OCI-LY1 (cell line): ENCODE measurements at regions not wholly inside any gene's neighbourhood (a gene's known extent, or its start where the extent isn't known, plus 50 kb on each side); places are given as distances from the start of the nearest gene placed in this dataset.

Source experiments
- H2AFZ ChIP-seq: fragments of 200-600 bp; sonication (generic), shearing (Covaris generic); 2 replicates; pipeline ENCODE4 v1.6.0; 2014; ENCODE audit warnings: antibody characterized with exemption, mild to moderate bottlenecking, low read length
- H3F3A ChIP-seq: fragments of 200-600 bp; sonication (generic), shearing (Covaris generic); 2 replicates; pipeline ENCODE4 v1.6.0; 2014; ENCODE audit warnings: mild to moderate bottlenecking, antibody characterized with exemption, low read length, moderate library complexity; ENCODE audit not compliant: insufficient read depth
- H3K27ac ChIP-seq: fragments of 200-600 bp; sonication (generic); 2 replicates; pipeline ENCODE4 v1.5.1; 2014; ENCODE audit warnings: low read length, mixed run types, mild to moderate bottlenecking, low read depth; ENCODE audit not compliant: poor library complexity, severe bottlenecking
- H3K27me3 ChIP-seq: fragments of 200-600 bp; sonication (generic); 2 replicates; pipeline ENCODE4 v1.6.0; 2014; ENCODE audit warnings: antibody characterized with exemption, mild to moderate bottlenecking, low read length, moderate library complexity; ENCODE audit not compliant: insufficient read depth
- H3K36me3 ChIP-seq: fragments of 200-600 bp; sonication (generic); 2 replicates; pipeline ENCODE4 v1.6.1; 2014; ENCODE audit warnings: mild to moderate bottlenecking, antibody characterized with exemption, low read length, moderate library complexity, mixed read lengths; ENCODE audit not compliant: insufficient read depth
- H3K4me1 ChIP-seq: fragments of 200-600 bp; sonication (generic); 2 replicates; pipeline ENCODE4 v1.5.1; 2014; ENCODE audit warnings: mild to moderate bottlenecking, low read length, moderate library complexity; ENCODE audit not compliant: insufficient read depth, severe bottlenecking
- H3K4me2 ChIP-seq: fragments of 200-600 bp; sonication (generic), shearing (Covaris generic); 2 replicates; pipeline ENCODE4 v1.6.1; 2014; ENCODE audit warnings: low read length
- H3K4me3 ChIP-seq: fragments of 200-600 bp; sonication (generic); 2 replicates; pipeline ENCODE4 v1.5.1; 2014; ENCODE audit warnings: low read length, low read depth, mild to moderate bottlenecking, mixed read lengths; ENCODE audit not compliant: poor library complexity, severe bottlenecking
- H3K79me2 ChIP-seq: fragments of 200-600 bp; shearing (Covaris generic); 2 replicates; pipeline ENCODE4 v1.6.1; 2016; ENCODE audit warnings: mixed run types, low read length, mixed read lengths; ENCODE audit not compliant: insufficient read depth
- H3K9ac ChIP-seq: fragments of 200-600 bp; sonication (generic), shearing (Covaris generic); 2 replicates; pipeline ENCODE4 v1.6.1; 2014; ENCODE audit warnings: mild to moderate bottlenecking, low read length, mixed read lengths
- H3K9me2 ChIP-seq: fragments of 200-600 bp; sonication (generic), shearing (Covaris generic); 2 replicates; pipeline ENCODE4 v1.6.1; 2014; ENCODE audit warnings: low read depth, mild to moderate bottlenecking, low read length, mixed read lengths
- H3K9me3 ChIP-seq: fragments of 200-600 bp; shearing (Covaris generic); 2 replicates; pipeline ENCODE4 v1.6.1; 2014; ENCODE audit warnings: low read length, mixed read lengths
- H4K20me1 ChIP-seq: fragments of 200-600 bp; sonication (generic), shearing (Covaris generic); 2 replicates; pipeline ENCODE4 v1.6.0; 2016; ENCODE audit warnings: mild to moderate bottlenecking, low read length; ENCODE audit not compliant: insufficient read depth
- CTCF ChIP-seq: fragments of 200-600 bp; sonication (generic), shearing (Covaris generic); IDR thresholded peaks from 2 replicates; pipeline ENCODE4 v1.5.1; 2017; ENCODE audit warnings: mild to moderate bottlenecking, antibody characterized with exemption, low read length, moderate library complexity, mixed read lengths
- EZH2 ChIP-seq: fragments of 200-600 bp; sonication (generic), shearing (Covaris generic); IDR thresholded peaks from 2 replicates; pipeline ENCODE4 v1.8.0; 2017; ENCODE audit warnings: borderline replicate concordance, mixed run types, mild to moderate bottlenecking, antibody characterized with exemption, low read length, moderate library complexity, mixed read lengths

- H3K79me2 ChIP-seq, result no peaks in the 10 kb centered on the region
- H2AFZ ChIP-seq, result no peak overlapping the region
- no peak overlapping the region for H3K4me2 ChIP-seq
- H3K36me3 ChIP-seq, result no peaks in the 10 kb centered on the region
- no peaks in the 10 kb centered on the region for H3K4me1 ChIP-seq
- H4K20me1 ChIP-seq, result no peaks in the 10 kb centered on the region
- TF ChIP-seq EZH2 (no peak), CTCF (no peak)
- no peaks in the 10 kb centered on the region for H3K9me2 ChIP-seq
- H3K9me3 ChIP-seq, result no peaks in the 10 kb centered on the region
- no peaks in the 10 kb centered on the region for H3K27me3 ChIP-seq
- no peak overlapping the region for H3K4me3 ChIP-seq
- H3K27ac ChIP-seq, result no peak overlapping the region
- no peak overlapping the region for H3K9ac ChIP-seq
- no peaks in the 10 kb centered on the region for H3F3A ChIP-seq
Observed at GRCh38 chr20:11001764-11002540, 328.2 kb upstream of the JAG1 start.

DNA sequence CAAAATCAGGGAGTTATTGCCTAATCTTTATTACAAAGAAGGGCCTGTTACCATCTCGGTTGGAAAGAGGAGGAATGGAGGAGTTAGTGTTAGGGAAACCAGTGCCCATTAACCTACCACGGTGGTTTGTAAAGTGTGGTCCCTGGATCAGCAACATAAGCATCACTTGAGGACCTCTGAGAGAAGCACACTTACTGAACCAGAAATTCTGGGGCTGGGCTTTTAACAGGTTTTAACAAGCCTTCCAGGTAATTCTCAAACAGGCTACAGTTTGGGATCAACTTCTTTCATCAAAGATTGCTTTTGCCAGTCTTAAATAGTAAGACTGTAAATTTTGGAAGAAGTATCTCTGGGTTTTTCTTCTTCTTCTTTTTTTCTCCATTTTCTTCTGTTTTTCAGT lies 329.5 kb upstream of the JAG1 start:
- no peak overlapping the region for H2AFZ ChIP-seq
- no peaks in the 10 kb centered on the region for H3K79me2 ChIP-seq
- no peaks in the 10 kb centered on the region for H3K36me3 ChIP-seq
- no peak overlapping the region for H3K4me3 ChIP-seq
- TF ChIP-seq CTCF (no peak), EZH2 (no peak)
- H3K27me3 ChIP-seq, result no peaks in the 10 kb centered on the region
- H3K27ac ChIP-seq, result no peak overlapping the region
- no peak overlapping the region for H3K4me2 ChIP-seq
- H3K9me3 ChIP-seq, result no peaks in the 10 kb centered on the region
- no peaks in the 10 kb centered on the region for H3K9me2 ChIP-seq
- H3K4me1 ChIP-seq, result no peaks in the 10 kb centered on the region
- no peaks in the 10 kb centered on the region for H4K20me1 ChIP-seq
- H3F3A ChIP-seq, result no peaks in the 10 kb centered on the region
- no peak overlapping the region for H3K9ac ChIP-seq

DNA sequence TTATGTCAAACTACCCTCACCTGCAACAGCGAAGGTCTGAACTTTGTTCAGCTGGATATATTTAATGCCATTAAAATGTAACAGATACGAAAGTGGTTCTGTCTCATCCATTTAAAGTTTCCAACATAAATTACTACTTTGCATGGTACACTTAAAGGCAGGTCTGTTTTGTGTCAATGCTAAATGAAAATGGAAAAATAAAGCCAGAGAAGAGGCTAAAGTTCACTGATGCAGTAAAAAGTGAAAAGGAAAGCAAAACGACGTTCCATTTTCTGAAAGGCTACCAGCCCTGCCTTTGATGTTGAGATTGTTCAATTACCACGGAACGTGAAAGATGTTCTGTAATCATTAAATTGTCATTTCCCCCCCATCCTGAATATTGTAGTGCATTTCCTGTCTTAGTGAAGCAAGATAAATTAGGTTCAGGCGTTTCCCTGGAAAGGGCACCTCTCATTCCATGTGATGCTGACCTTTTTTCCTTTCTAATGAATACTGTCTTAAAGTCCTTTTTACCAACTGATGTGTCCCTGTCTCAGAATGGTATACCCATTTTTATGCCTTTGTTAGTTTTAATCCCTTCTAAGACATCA lies 334.7 kb upstream of the JAG1 start:
- Histone ChIP-seq H3K9me2 (no peaks in the 10 kb centered on the region), H4K20me1 (no peaks in the 10 kb centered on the region), H3F3A (no peaks in the 10 kb centered on the region), H2AFZ (no peak overlapping the region), H3K9ac (no peak overlapping the region), H3K36me3 (no peaks in the 10 kb centered on the region), H3K4me3 (no peak overlapping the region), H3K27me3 (no peaks in the 10 kb centered on the region), H3K9me3 (no peaks in the 10 kb centered on the region), H3K4me1 (no peaks in the 10 kb centered on the region), H3K79me2 (no peaks in the 10 kb centered on the region), H3K27ac (no peak overlapping the region), H3K4me2 (no peak overlapping the region)
- TF ChIP-seq CTCF (no peak), EZH2 (no peak)
